Gastroesophageal sphincter (tissue), 3 donors: ENCODE measurements at regions not wholly inside any gene's neighbourhood (a gene's known extent, or its start where the extent isn't known, plus 50 kb on each side); places are given as distances from the start of the nearest gene placed in this dataset.

Experiments used
- CTCF ChIP-seq, 4 experiments: fragments of 200-600 bp in 2 of 4; fragments of 450-650 bp in 2 of 4; sonication (generic) in 1 of 4; IDR thresholded peaks; one replicate each; pipeline ENCODE4 v1.5.1; 2017 to 2019; ENCODE audit warnings: antibody characterized with exemption in 4 of 4, mild to moderate bottlenecking in 2 of 4, moderate library complexity in 2 of 4
- EP300 ChIP-seq: sonication (generic); formaldehyde crosslinking; IDR thresholded peaks from one replicate; pipeline ENCODE4 v1.6.1; 2017; ENCODE audit warnings: antibody characterized with exemption, mild to moderate bottlenecking
- POLR2A ChIP-seq, 2 donors: fragments of 450-650 bp; IDR thresholded peaks; one replicate each; pipeline ENCODE4 v1.6.1; 2017; ENCODE audit warnings: antibody characterized with exemption in 2 of 2, mild to moderate bottlenecking in 2 of 2, moderate library complexity in 1 of 2

DNA sequence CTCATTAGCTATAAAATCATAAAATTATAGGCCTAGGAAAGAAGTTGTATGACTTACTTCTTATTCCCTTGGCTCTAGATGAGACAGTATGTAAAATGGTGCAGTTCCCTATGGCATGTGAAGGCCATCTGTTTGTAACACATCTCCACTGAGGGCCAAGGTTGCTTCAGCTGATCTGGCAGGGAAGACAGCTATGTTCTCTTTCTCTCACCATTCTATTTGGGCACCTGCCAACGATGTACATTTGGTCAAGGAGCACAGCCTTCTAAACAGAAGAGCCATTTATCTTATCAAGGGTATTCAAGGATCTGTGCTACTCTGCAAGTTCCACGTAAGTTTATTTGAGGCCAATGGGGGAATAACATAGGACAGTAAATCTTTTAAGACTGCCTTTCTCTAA is 129.8 kb upstream of the TOM1L1 start:
- no peak for TF ChIP-seq CTCF (IDR thresholded peaks at IDR 0.05)
- no peak for TF ChIP-seq EP300
- TF ChIP-seq POLR2A (IDR thresholded peaks at IDR 0.05) = no peak
